ENCODE measurements at regions not wholly inside any gene's neighbourhood (a gene's known extent, or its start where the extent isn't known, plus 50 kb on each side); places are given as distances from the start of the nearest gene placed in this dataset.

DNA sequence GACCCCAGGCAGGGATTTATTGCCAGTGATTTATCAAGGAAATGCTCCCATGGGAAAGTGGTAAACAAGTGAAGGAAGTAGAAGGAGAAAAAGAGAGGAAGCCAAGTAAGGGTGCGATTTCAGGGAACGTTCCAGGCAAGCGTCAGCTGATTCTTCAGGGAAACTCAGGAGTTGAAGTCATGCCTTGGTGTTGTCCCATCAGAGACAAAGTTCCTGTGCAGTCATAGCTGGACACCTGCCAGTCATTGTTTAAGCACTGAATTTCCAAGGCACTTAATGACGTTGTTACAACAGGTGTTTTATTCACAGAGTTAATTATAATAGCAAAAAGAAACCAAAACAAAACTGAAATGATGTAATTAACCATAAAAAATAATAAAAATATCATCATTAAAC lies 381.8 kb upstream of the CRIM1 start (continued):
- TF ChIP-seq CHD7 (IDR thresholded peaks at IDR 0.05; ENCODE audit: insufficient replicate concordance, low read length) (no peak), SP4 (IDR thresholded peaks at IDR 0.05; ENCODE audit: low read length) (no peak), MAFK (IDR thresholded peaks at IDR 0.05; ENCODE audit: low read depth, low read length) (no peak), BRCA1 (IDR thresholded peaks at IDR 0.05; ENCODE audit: low read depth, low read length) (no peak), TBP (IDR thresholded peaks at IDR 0.05; ENCODE audit: low read depth, low read length) (no peak), RNF2 (IDR thresholded peaks at IDR 0.05; ENCODE audit: borderline replicate concordance, low read depth, low read length, missing control alignments, poor library complexity, severe bottlenecking) (no peak), RFX5 (IDR thresholded peaks at IDR 0.05; ENCODE audit: borderline replicate concordance, low read depth, low read length) (no peak), CHD2 (IDR thresholded peaks at IDR 0.05; ENCODE audit: low read length) (no peak), KDM5A (IDR thresholded peaks at IDR 0.05; ENCODE audit: low read length) (no peak), SIRT6 (IDR thresholded peaks at IDR 0.05; ENCODE audit: low read length) (no peak), GTF2F1 (IDR thresholded peaks at IDR 0.05; ENCODE audit: borderline replicate concordance, low read depth, low read length) (no peak), CREB1 (IDR thresholded peaks at IDR 0.05) (no peak)
- TF ChIP-seq, protein P1, sequence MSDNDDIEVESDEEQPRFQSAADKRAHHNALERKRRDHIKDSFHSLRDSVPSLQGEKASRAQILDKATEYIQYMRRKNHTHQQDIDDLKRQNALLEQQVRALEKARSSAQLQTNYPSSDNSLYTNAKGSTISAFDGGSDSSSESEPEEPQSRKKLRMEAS (IDR thresholded peaks at IDR 0.05): no peak

Measured in H1 (cell line).